HL-60 (cell line): ENCODE measurements at regions not wholly inside any gene's neighbourhood (a gene's known extent, or its start where the extent isn't known, plus 50 kb on each side); places are given as distances from the start of the nearest gene placed in this dataset.

Experiments
- POLR2AphosphoS5 ChIP-seq: IDR thresholded peaks from 2 replicates; pipeline ENCODE4 v1.6.1; 2012; ENCODE audit warnings: low read depth
- TF ChIP-seq, protein P1 (sequence below): IDR thresholded peaks from one replicate; pipeline ENCODE4 v1.5.1; 2011; ENCODE audit warnings: low read length, control low read depth, inconsistent platforms; ENCODE audit not compliant: insufficient read depth

DNA sequence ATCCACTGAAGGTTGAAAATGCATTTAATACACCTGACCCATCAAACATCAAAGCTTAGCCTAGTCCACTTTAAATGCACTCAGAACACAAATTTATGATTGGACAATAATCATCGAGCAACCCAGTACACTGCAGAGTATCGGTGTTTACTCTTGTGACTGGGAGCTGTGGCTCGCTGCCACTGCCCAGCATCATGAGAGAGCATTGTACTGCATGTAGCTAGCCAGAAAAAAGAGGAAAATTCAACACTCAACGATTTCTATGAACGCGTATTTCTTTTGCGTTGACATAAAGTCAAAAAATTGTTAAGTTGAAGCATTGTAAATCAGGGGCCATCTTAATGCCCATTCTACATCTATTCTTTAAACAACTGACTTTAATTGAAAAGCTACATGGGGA, 95.1 kb upstream of the CD180 start:
- no peak for TF ChIP-seq POLR2AphosphoS5
- TF ChIP-seq, protein P1, sequence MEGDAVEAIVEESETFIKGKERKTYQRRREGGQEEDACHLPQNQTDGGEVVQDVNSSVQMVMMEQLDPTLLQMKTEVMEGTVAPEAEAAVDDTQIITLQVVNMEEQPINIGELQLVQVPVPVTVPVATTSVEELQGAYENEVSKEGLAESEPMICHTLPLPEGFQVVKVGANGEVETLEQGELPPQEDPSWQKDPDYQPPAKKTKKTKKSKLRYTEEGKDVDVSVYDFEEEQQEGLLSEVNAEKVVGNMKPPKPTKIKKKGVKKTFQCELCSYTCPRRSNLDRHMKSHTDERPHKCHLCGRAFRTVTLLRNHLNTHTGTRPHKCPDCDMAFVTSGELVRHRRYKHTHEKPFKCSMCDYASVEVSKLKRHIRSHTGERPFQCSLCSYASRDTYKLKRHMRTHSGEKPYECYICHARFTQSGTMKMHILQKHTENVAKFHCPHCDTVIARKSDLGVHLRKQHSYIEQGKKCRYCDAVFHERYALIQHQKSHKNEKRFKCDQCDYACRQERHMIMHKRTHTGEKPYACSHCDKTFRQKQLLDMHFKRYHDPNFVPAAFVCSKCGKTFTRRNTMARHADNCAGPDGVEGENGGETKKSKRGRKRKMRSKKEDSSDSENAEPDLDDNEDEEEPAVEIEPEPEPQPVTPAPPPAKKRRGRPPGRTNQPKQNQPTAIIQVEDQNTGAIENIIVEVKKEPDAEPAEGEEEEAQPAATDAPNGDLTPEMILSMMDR: no peak
